Choroid plexus epithelial cell (primary cell): ENCODE measurements at regions not wholly inside any gene's neighbourhood (a gene's known extent, or its start where the extent isn't known, plus 50 kb on each side); places are given as distances from the start of the nearest gene placed in this dataset.

Experiments
- DNase-seq: peaks from one replicate; pipeline ENCODE4 v3.0.0-alpha.2; 2010; ENCODE audit warnings: low read depth
- H3K4me3 ChIP-seq: 2 replicates; pipeline ENCODE4 v1.5.1; 2011; ENCODE audit warnings: low read depth, mild to moderate bottlenecking, control low read depth, low read length, moderate library complexity
- TF ChIP-seq, protein P1 (sequence below): conservative IDR thresholded peaks from 2 replicates; pipeline ENCODE4 v1.5.1; 2011; ENCODE audit warnings: low read depth, mild to moderate bottlenecking, control low read depth, inconsistent platforms, low read length, moderate library complexity

- TF ChIP-seq, protein P1, sequence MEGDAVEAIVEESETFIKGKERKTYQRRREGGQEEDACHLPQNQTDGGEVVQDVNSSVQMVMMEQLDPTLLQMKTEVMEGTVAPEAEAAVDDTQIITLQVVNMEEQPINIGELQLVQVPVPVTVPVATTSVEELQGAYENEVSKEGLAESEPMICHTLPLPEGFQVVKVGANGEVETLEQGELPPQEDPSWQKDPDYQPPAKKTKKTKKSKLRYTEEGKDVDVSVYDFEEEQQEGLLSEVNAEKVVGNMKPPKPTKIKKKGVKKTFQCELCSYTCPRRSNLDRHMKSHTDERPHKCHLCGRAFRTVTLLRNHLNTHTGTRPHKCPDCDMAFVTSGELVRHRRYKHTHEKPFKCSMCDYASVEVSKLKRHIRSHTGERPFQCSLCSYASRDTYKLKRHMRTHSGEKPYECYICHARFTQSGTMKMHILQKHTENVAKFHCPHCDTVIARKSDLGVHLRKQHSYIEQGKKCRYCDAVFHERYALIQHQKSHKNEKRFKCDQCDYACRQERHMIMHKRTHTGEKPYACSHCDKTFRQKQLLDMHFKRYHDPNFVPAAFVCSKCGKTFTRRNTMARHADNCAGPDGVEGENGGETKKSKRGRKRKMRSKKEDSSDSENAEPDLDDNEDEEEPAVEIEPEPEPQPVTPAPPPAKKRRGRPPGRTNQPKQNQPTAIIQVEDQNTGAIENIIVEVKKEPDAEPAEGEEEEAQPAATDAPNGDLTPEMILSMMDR, result no peak
- DNase-seq, result no peak
Observed at GRCh38 chr15:35669432-35670045, 123.6 kb upstream of the DPH6 start.

GRCh38 chr15:35671197-35671596 is 125.2 kb upstream of the DPH6 start:
- TF ChIP-seq, protein P1, result no peak
- no peak overlapping the region for H3K4me3 ChIP-seq
- DNase-seq, result peak; percentile 45

More at GRCh38 chr15:35669432-35670045, 123.6 kb upstream of the DPH6 start:
- H3K4me3 ChIP-seq, result no peak overlapping the region

DNA sequence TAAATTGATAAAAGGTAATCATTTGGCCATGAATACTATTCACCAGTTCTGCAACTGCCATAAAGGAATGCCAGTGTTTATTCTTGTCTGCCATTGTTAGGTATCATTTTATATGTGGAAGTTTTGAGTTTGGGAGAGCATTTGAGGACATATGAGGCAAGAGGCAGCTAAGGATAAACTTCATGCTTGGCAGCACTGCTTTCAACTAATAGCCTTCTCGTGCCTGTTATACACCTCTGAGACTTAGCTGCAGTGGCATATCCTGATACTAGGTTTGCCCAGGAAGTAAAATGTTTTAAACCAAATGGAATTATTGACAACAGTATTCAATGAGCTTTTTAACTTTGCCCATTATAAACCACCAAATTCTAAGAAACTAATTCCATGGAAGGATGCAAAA is 126.0 kb upstream of the DPH6 start:
- no peak for DNase-seq
- TF ChIP-seq, protein P1, result no peak
- no peak overlapping the region for H3K4me3 ChIP-seq

DNA sequence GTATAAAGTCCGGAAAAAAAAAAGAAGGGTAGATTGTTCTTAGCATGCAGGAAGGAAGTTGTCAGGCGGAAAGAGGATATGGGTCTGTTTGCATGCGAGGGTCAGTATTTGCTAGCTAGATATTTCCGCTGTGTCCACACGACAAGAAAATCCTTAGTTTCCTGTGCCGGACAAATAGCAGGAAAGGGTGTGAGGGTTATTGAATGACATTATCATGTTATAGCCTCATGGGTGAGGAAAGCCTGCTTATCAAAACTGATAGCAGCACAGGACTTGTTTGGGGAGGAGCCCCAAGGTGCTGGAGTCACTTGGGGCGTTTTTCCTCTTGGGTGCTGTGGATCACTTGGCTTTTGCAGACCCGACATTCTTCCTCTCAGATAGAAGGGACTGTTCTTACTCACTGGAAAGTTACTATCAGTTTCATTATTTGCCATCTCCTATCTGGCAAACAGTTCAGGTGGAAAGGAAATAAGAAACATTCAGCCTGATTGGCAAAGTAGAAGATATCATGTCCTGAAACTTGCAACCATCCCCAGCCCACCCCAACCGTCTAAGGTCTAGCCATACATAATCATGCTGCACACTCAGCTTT is 127.2 kb upstream of the DPH6 start:
- TF ChIP-seq, protein P1, result no peak
- H3K4me3 ChIP-seq, result no peak overlapping the region
- no peak for DNase-seq

- no peak overlapping the region for H3K4me3 ChIP-seq
- peak; percentile 91 for DNase-seq
- TF ChIP-seq, protein P1, result no peak
Observed at GRCh38 chr15:35674873-35675781, 129.2 kb upstream of the DPH6 start.

DNA sequence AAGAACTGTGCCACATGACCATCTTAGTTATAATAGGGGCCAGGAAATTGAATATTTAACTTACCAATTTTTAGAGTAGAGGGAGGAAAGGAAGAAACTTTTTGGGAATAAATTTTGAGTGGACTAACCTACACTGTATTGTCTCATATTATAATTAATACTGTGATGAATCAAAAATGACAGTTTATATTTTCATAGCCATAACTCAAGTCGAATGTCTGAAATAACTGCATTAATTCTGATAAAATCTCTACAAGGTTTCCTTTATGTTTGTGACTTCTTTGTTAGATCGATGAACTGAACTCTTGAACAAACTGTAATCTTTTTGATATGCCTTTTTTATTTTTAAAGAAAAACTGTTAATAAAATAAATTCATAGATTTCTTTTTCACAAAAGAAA is 132.8 kb upstream of the DPH6 start:
- TF ChIP-seq, protein P1, result no peak
- no peak overlapping the region for H3K4me3 ChIP-seq
- no peak for DNase-seq
